ENCODE measurements at regions not wholly inside any gene's neighbourhood (a gene's known extent, or its start where the extent isn't known, plus 50 kb on each side); places are given as distances from the start of the nearest gene placed in this dataset.

DNA sequence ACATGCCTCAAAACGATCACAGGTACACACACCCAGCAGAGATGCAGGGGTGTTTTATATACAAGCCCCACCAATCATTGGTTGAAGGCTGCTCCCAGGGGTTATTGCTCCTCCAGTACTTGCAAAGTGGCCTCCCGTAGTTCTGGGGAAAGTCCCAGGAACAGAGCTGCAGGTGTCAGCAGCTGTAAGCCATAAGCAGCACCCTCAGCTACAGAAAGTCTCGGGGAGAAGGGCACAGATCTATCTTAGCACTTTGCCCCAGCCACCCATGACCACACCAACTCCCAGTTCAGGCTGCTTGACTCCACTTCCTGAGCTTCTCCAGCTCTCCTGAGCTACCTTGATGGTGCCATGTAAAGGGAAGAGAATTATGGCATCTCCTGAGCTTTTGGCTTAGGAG is 222.7 kb upstream of the GJB5 start:
- TF ChIP-seq, protein P1, sequence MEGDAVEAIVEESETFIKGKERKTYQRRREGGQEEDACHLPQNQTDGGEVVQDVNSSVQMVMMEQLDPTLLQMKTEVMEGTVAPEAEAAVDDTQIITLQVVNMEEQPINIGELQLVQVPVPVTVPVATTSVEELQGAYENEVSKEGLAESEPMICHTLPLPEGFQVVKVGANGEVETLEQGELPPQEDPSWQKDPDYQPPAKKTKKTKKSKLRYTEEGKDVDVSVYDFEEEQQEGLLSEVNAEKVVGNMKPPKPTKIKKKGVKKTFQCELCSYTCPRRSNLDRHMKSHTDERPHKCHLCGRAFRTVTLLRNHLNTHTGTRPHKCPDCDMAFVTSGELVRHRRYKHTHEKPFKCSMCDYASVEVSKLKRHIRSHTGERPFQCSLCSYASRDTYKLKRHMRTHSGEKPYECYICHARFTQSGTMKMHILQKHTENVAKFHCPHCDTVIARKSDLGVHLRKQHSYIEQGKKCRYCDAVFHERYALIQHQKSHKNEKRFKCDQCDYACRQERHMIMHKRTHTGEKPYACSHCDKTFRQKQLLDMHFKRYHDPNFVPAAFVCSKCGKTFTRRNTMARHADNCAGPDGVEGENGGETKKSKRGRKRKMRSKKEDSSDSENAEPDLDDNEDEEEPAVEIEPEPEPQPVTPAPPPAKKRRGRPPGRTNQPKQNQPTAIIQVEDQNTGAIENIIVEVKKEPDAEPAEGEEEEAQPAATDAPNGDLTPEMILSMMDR (IDR thresholded peaks at IDR 0.05), result no peak
- TF ChIP-seq POLR2A (IDR thresholded peaks at IDR 0.05), result no peak

All from right lobe of liver (tissue), 4 donors.